HG02610 (cell line): ENCODE measurements at regions not wholly inside any gene's neighbourhood (a gene's known extent, or its start where the extent isn't known, plus 50 kb on each side); places are given as distances from the start of the nearest gene placed in this dataset.
"Not testable (repeated sequence)": the region's sequence is repeated elsewhere in the genome, so short reads cannot be mapped to it uniquely, and the experiment has no call there.

ENCODE experiments used
- ATAC-seq: cut with Tn5 transposase; IDR thresholded peaks from one replicate; pipeline ENCODE4 v1.9.1; 2021; ENCODE audit warnings: mild to moderate bottlenecking, moderate library complexity; ENCODE audit not compliant: unreplicated experiment

DNA sequence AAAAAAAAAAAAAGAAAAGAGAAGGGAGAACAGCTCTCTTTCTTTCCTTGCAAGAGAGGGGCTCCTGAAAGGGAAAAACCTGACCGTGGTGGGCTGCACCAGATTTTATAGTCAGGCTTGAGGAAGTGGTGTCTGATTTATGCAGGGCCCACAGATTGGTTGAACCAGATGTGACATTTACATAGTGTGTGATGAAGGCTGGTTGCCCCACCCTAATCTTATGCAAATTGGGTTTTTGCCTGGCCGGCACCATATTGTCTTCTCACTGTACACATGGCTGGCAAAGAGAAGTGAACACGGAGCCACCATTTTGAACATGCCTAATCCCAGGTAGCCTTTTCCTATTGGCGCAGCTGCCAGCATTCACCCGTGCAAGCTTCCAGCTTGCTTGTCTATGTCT lies 154.4 kb downstream of the OXSM start:
- no peak for ATAC-seq

- ATAC-seq, result no peak
These were observed 155.5 kb downstream of the OXSM start for GRCh38 chr3:25945366-25945765.

DNA sequence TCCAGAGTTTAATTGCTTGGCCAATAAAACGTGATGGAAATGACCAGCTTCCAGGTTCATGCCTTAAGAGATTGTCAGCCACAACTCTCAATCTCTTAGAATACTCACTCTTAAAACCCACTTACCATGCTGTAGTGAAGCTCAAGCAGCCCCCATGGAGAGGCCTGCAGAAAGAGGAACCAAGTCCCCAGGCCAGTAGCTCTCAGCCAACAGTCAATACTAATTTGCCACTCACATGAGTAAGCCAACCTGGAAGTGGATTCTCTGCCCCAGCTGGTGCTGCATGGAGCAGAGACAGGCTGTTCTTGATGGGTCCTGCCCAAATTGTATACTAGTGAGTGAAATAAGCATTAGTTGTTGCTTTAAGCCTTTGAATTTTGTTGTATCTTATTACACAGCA lies 155.9 kb downstream of the OXSM start:
- ATAC-seq, result no peak

DNA sequence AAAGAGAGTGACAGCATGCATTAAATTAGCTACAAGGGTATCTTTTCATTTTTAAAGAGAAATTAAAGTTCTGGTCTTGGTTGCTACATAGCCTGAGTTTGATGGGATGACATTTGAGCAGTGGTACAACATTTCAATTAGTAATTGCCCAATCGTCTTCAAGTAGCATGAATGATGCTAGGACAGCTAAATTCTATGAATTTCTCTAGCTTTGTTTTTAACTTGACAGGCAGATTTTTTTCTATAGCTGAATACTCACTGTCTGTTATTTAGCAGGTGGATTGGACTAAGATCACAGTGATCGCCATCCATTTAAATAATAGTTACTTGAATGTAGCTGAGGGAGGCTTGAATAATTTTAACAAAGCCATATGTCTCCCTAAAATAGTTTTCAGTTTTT lies 162.2 kb downstream of the OXSM start:
- no peak for ATAC-seq

- no peak for ATAC-seq
These were observed 167.1 kb downstream of the OXSM start for GRCh38 chr3:25957026-25957425.

- ATAC-seq, result no peak
These were observed 170.9 kb downstream of the OXSM start for GRCh38 chr3:25960776-25961175.

DNA sequence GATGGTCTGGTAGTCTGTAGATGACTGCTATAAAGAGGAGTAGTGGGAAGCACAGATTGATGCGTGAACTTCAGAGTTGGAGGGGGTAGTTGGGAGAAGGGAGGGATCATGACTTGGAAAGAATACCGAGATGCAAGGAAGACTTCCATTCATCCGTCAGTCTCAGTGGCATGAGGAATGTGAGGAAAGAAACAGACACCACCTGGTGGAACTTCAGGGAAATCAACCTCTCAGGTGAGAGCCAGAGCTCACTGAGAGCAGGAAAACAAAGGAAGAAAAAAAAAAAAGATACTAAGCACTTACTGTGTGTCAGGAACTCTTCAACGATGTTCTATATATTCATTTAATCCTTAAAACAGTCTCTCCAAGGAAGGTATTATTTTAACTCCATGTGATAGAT lies 172.4 kb downstream of the OXSM start:
- no peak for ATAC-seq

DNA sequence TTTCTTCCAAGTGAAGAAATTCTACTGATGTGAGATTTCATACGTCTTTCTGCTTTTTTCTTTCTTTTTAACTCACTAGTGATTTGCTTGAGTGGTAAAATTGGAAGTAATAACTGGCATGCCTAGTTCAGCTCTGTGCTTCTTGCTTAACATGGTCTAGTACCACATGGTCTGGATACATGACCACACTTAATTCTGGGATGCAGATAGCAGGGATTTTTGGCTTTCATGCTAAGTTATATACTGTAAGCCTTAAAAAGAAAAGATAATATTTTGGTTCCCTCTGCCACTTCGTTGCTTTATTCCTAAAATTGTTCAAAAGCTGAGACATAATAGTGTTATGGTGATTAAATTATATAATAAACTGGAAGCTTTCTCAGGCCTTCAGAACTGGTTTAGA lies 174.3 kb downstream of the OXSM start:
- ATAC-seq, result no peak

DNA sequence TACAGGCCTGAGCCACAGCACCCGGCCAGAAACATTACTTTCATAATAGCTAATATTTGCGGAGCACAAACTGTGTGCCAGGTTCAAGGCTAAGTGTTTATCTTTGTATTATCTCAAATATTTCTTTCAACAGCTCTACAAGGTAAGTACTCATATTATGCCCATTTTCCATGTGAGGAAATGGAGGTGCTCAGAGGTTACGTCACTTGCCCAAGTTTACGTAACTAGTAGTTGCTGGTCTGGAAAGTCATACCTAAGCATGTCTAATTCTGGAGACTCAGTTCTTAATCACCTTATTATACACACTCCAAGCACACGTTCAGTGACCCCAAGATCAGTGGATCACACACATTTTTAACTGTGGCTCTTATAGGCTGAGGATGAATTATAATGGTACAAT lies 177.5 kb downstream of the OXSM start:
- no peak for ATAC-seq

- ATAC-seq, result no peak
These were observed 181.8 kb downstream of the OXSM start for GRCh38 chr3:25971736-25972135.

GRCh38 chr3:25973122-25973521 lies 183.2 kb downstream of the OXSM start:
- no peak for ATAC-seq

GRCh38 chr3:25982756-25983155 lies 192.9 kb downstream of the OXSM start:
- no peak for ATAC-seq

- ATAC-seq, result no peak
These were observed 195.7 kb downstream of the OXSM start for GRCh38 chr3:25985621-25986020.

DNA sequence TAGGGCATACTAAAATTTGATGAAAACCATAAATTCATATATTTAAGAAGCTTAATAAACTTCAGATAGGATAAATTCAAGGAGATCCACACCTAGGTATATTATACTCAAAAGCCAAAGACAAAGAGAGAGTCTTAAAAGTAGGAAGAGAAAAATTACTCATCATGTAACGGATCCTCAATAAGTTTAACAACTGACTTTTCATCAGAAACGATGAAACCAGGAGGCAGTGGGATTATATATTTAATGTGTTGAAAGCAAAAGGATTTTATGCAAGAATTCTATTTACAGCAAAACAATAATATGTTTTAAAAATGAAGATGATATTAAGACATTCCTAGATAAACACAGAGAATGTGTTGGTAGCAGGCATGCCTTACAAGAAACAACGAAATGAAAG lies 202.7 kb downstream of the OXSM start:
- no peak for ATAC-seq

GRCh38 chr3:26004172-26004571 lies 214.3 kb downstream of the OXSM start:
- no peak for ATAC-seq

GRCh38 chr3:26011276-26011675 lies 221.4 kb downstream of the OXSM start:
- ATAC-seq, result no peak

GRCh38 chr3:26012241-26012745 lies 222.4 kb downstream of the OXSM start:
- ATAC-seq, result no peak

DNA sequence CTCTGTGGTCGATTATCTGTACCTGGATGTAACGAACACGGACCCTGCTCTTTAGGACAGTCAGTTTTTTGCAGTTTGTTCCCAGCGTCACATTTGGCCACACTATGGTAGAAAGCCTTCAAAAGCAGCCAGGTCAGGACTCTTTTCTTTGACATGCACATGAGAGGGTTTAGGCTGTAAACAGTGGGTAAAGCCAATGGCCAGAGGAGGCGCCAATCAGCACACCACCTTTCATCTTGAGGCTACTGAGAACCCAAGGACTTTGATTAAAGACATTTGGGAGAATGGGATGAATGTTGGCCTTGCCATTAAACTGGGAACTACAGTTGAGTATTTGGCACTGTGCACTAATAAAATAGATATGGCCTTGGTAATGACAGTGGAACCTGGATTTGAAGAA lies 225.9 kb downstream of the OXSM start:
- no peak for ATAC-seq

DNA sequence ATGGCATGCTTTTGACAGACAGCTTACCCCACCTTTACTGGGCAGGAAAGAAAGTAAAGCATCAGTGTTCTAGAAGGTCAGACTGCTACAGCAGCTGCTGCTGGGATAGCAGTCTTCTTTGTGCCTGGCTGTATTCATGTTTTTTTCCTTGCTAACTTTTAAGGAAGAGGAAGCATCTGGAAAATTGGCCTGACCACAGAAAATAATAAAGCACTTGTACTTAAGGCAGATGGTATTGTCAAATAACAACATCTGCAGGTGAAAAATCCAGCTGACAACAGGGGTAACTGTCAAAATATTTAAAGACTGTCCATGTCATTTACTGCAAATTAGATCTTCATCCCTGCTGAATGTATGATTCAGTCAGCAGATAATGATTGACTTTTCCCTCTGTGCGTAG lies 229.0 kb downstream of the OXSM start:
- ATAC-seq, result no peak

GRCh38 chr3:26024206-26024605 lies 234.3 kb downstream of the OXSM start:
- ATAC-seq, result not testable (repeated sequence)

DNA sequence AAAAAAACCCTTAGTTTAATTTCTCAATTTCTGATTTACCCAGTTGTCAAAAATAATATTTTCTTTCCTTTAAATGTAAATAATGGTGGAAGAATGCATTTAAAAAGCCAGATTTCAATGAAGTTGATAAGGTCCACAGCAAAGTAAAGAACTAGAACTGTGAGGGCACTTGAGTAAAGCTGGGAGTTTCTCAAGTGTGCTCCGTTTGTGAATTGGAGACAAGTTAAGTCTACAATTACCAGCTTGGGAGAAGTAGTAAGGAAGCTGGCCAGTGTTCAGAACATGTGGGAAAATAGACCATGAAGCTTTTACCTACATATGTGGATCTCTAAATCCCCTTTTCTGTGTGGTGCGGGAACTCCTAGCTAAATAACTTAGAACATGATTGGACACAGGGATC lies 239.4 kb downstream of the OXSM start:
- no peak for ATAC-seq

- not testable (repeated sequence) for ATAC-seq
These were observed 252.2 kb downstream of the OXSM start for GRCh38 chr3:26042126-26042525.

DNA sequence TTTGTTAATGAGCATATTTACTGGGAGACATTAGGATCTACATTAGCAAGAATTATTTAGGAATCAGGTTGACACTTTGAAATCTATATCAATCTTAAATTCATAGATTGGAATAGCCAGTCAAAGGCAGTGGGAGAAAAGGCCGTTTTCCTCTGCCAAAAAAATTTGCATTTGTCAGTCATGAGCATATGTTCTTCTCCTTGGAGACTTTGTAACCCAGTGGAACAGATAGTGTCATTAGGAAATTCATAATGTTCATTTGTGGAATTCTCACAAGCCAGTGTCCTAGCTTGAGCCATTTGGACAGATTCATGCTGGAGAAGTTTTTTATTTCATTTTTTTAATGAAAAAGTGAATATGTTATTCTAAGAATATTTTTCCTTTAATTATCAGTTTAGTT lies 260.1 kb downstream of the OXSM start:
- ATAC-seq, result no peak

- ATAC-seq, result no peak
These were observed 260.9 kb downstream of the OXSM start for GRCh38 chr3:26050776-26051175.
